Transverse colon (tissue), 4 donors: ENCODE measurements at regions not wholly inside any gene's neighbourhood (a gene's known extent, or its start where the extent isn't known, plus 50 kb on each side); places are given as distances from the start of the nearest gene placed in this dataset.

Source experiments
- DNase-seq: peaks from one replicate; pipeline ENCODE4 v3.0.0-alpha.2; 2019
- H3K27ac ChIP-seq, 4 donors: fragments of 200-600 bp; sonication (generic); 2 replicates each; pipeline ENCODE4 v1.5.1; 2016 to 2018; ENCODE audit warnings: inconsistent platforms in 4 of 4
- H3K27me3 ChIP-seq: fragments of 200-600 bp; sonication (generic); 2 replicates; pipeline ENCODE4 v1.5.1; 2017; ENCODE audit warnings: inconsistent platforms
- H3K36me3 ChIP-seq, 4 donors: fragments of 200-600 bp; sonication (generic); 2 replicates each; pipeline ENCODE4 v1.5.1; 2017 to 2019; ENCODE audit warnings: inconsistent platforms in 4 of 4
- H3K4me1 ChIP-seq, 4 donors: fragments of 200-600 bp; sonication (generic); 2 replicates each; pipeline ENCODE4 v1.5.1; 2017 to 2020; ENCODE audit warnings: inconsistent platforms in 4 of 4
- H3K4me3 ChIP-seq, 4 donors: fragments of 200-600 bp; sonication (generic); 1 replicate in 1 of 4; 2 replicates in 3 of 4; pipeline versions ENCODE4 v1.5.1 to v1.6.1; 2017 to 2019; ENCODE audit warnings: inconsistent platforms in 4 of 4
- H3K9me3 ChIP-seq, 2 donors: fragments of 200-600 bp; sonication (generic); 2 replicates each; pipeline ENCODE4 v1.5.1; 2017 to 2019; ENCODE audit warnings: inconsistent platforms in 2 of 2
- EP300 ChIP-seq: sonication (generic); formaldehyde crosslinking; IDR thresholded peaks from one replicate; pipeline ENCODE4 v1.6.1; 2017; ENCODE audit warnings: antibody characterized with exemption, low read depth
- POLR2A ChIP-seq: fragments of 450-650 bp; IDR thresholded peaks from one replicate; pipeline ENCODE4 v1.6.1; 2016; ENCODE audit warnings: antibody characterized with exemption, mild to moderate bottlenecking, moderate library complexity
- POLR2AphosphoS5 ChIP-seq, 3 donors: sonication (generic); formaldehyde crosslinking; IDR thresholded peaks; one replicate each; pipeline ENCODE4 v1.6.1; 2016; ENCODE audit warnings: antibody characterized with exemption in 3 of 3
- WGBS, 2 donors: methylation state at CpG; one replicate each; pipeline ENCODE4 v1.1.5; 2018; ENCODE audit warnings: low coverage in 1 of 2; 5-methylcytosine and 5-hydroxymethylcytosine counted together
- in situ Hi-C, 4 donors: fragments of 200-750 bp; cut with MboI; loops; one replicate each; pipeline versions ENCODE4 v1.15.0 to v1.15.1; 2017; ENCODE audit warnings: low sequenced_read_pairs in 3 of 4, low pct_ligation_motif_present in 1 of 4, low pct_unique_long_range_greater_than_20kb in 1 of 4
- intact Hi-C: fragments of 100-400 bp; cut with DNase I; formaldehyde crosslinking; loops from one replicate; pipeline ENCODE4 v1.15.1; 2023; ENCODE audit warnings: low total_unique reads
- TF ChIP-seq, protein P1 (sequence below), 5 experiments: fragments of 200-600 bp in 3 of 5; fragments of 450-650 bp in 2 of 5; sonication (generic) in 3 of 5; IDR thresholded peaks; 1 replicate in 2 of 5; 2 replicates in 3 of 5; pipeline ENCODE4 v1.5.1; 2016 to 2017; ENCODE audit warnings: antibody characterized with exemption in 5 of 5, inconsistent platforms in 3 of 5, mild to moderate bottlenecking in 2 of 5, moderate library complexity in 1 of 5

GRCh38 chr12:68078737-68079136 is 80.8 kb downstream of the IFNG start:
- Histone ChIP-seq H3K4me1 (no peaks in the 10 kb centered on the region), H3K27me3 (no peaks in the 10 kb centered on the region), H3K9me3 (no peaks in the 10 kb centered on the region), H3K27ac (no peak overlapping the region), H3K36me3 (no peaks in the 10 kb centered on the region), H3K4me3 (no peak overlapping the region)
- in situ Hi-C loops = no loop called here
- intact Hi-C loops = no loop called here
- DNase-seq = no peak
- WGBS, 2 donors = 50 to 87% methylated on average over 1 to 4 of the region's 4 CpGs
- TF ChIP-seq, protein P1, sequence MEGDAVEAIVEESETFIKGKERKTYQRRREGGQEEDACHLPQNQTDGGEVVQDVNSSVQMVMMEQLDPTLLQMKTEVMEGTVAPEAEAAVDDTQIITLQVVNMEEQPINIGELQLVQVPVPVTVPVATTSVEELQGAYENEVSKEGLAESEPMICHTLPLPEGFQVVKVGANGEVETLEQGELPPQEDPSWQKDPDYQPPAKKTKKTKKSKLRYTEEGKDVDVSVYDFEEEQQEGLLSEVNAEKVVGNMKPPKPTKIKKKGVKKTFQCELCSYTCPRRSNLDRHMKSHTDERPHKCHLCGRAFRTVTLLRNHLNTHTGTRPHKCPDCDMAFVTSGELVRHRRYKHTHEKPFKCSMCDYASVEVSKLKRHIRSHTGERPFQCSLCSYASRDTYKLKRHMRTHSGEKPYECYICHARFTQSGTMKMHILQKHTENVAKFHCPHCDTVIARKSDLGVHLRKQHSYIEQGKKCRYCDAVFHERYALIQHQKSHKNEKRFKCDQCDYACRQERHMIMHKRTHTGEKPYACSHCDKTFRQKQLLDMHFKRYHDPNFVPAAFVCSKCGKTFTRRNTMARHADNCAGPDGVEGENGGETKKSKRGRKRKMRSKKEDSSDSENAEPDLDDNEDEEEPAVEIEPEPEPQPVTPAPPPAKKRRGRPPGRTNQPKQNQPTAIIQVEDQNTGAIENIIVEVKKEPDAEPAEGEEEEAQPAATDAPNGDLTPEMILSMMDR (IDR thresholded peaks at IDR 0.05) = no peak
- TF ChIP-seq POLR2AphosphoS5 (IDR thresholded peaks at IDR 0.05) (no peak), POLR2A (no peak), EP300 (no peak)

DNA sequence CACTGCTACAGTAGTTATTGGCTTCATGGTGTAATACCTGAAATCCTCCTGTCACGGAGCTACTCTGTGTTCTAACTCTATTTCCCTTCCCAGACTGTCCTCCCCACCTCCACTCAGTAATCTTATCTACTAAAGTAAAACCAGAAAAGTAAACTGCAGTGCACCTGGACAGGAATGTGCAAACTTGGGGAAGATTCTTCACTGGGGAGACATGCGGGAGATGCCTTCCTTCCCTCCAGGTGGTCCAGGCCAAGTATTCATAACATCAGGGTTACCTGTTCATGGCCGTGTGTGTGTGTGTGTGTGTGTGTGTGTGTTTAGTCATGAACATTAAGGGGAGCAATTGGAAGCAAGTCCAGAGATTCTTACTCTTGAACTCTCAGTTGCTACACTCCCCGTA is 84.1 kb downstream of the IFNG start:
- in situ Hi-C loops (no loop called here), intact Hi-C loops (no loop called here)
- Histone ChIP-seq H3K27ac (no peak overlapping the region), H3K36me3 (no peaks in the 10 kb centered on the region), H3K4me3 (no peak overlapping the region), H3K27me3 (no peaks in the 10 kb centered on the region), H3K9me3 (no peaks in the 10 kb centered on the region), H3K4me1 (no peaks in the 10 kb centered on the region)
- 73 to 83% methylated on average over 2 to 4 of the region's 4 CpGs for WGBS, 2 donors
- DNase-seq = no peak
- TF ChIP-seq POLR2AphosphoS5 (IDR thresholded peaks at IDR 0.05) (no peak), POLR2A (no peak), EP300 (no peak)
- TF ChIP-seq, protein P1 (IDR thresholded peaks at IDR 0.05) = no peak

- H3K27ac ChIP-seq = no peak overlapping the region
- H3K4me3 ChIP-seq = no peak overlapping the region
- intact Hi-C loops = no loop called here
- WGBS, 2 donors = 53 to 56% methylated on average over 3 to 4 of the region's 4 CpGs
- no peaks in the 10 kb centered on the region for H3K27me3 ChIP-seq
- no peak for DNase-seq
- no peaks in the 10 kb centered on the region for H3K36me3 ChIP-seq
- no peaks in the 10 kb centered on the region for H3K4me1 ChIP-seq
- in situ Hi-C loops = no loop called here
- TF ChIP-seq EP300 = no peak
- no peak for TF ChIP-seq POLR2AphosphoS5 (IDR thresholded peaks at IDR 0.05)
- no peak for TF ChIP-seq POLR2A
- TF ChIP-seq, protein P1 (IDR thresholded peaks at IDR 0.05) = no peak
- no peaks in the 10 kb centered on the region for H3K9me3 ChIP-seq
These were observed 85.1 kb downstream of the IFNG start for GRCh38 chr12:68074306-68075027.

GRCh38 chr12:68070957-68071356 is 81.7 kb downstream of the IFNG-AS1 start:
- H3K4me1 ChIP-seq = no peaks in the 10 kb centered on the region
- no peak overlapping the region for H3K4me3 ChIP-seq
- H3K27me3 ChIP-seq = no peaks in the 10 kb centered on the region
- H3K9me3 ChIP-seq = no peaks in the 10 kb centered on the region
- intact Hi-C loops (no loop called here), in situ Hi-C loops (no loop called here)
- H3K36me3 ChIP-seq = no peaks in the 10 kb centered on the region
- 33 to 42% methylated on average over 2 of the region's 2 CpGs for WGBS, 2 donors
- DNase-seq = no peak
- TF ChIP-seq, protein P1 (IDR thresholded peaks at IDR 0.05) = no peak
- TF ChIP-seq EP300 (no peak), POLR2A (no peak), POLR2AphosphoS5 (IDR thresholded peaks at IDR 0.05) (no peak)
- no peak overlapping the region for H3K27ac ChIP-seq
